ENCODE measurements at regions not wholly inside any gene's neighbourhood (a gene's known extent, or its start where the extent isn't known, plus 50 kb on each side); places are given as distances from the start of the nearest gene placed in this dataset.

DNA sequence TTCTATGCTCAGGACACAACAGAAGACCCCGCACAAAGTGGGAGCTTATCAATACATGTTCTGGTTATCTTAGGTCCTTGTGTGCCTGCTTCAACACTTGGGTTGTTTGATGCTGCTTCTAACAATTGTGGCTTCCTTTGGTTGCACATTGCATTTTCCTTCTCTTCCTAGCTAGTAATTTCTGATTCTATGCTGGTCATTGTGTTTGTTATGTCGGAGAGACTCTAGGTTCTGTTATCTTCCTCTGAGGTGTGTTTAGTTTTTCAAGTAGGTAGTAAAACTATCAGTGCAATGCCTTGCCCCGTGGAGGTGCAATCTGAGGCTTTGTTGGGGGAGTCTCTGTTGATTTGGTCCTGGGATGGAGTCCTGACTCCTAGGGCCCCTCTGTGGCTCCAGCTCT lies 414.2 kb downstream of the SHANK2 start:
- TF ChIP-seq, protein P1, sequence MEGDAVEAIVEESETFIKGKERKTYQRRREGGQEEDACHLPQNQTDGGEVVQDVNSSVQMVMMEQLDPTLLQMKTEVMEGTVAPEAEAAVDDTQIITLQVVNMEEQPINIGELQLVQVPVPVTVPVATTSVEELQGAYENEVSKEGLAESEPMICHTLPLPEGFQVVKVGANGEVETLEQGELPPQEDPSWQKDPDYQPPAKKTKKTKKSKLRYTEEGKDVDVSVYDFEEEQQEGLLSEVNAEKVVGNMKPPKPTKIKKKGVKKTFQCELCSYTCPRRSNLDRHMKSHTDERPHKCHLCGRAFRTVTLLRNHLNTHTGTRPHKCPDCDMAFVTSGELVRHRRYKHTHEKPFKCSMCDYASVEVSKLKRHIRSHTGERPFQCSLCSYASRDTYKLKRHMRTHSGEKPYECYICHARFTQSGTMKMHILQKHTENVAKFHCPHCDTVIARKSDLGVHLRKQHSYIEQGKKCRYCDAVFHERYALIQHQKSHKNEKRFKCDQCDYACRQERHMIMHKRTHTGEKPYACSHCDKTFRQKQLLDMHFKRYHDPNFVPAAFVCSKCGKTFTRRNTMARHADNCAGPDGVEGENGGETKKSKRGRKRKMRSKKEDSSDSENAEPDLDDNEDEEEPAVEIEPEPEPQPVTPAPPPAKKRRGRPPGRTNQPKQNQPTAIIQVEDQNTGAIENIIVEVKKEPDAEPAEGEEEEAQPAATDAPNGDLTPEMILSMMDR (IDR thresholded peaks at IDR 0.05; ENCODE audit: borderline replicate concordance, extremely low read depth, low read length, poor library complexity, severe bottlenecking): no peak
- TF ChIP-seq EZH2 (IDR thresholded peaks at IDR 0.05; ENCODE audit: borderline replicate concordance, low read depth, low read length, severe bottlenecking): no peak
